DOHH2 (cell line): ENCODE measurements at regions not wholly inside any gene's neighbourhood (a gene's known extent, or its start where the extent isn't known, plus 50 kb on each side); places are given as distances from the start of the nearest gene placed in this dataset.

ENCODE experiments used
- EZH2phosphoT487 ChIP-seq: fragments of 200-600 bp; sonication (generic); IDR thresholded peaks from 2 replicates; pipeline ENCODE4 v1.6.1; 2017; ENCODE audit warnings: borderline replicate concordance, mild to moderate bottlenecking, antibody characterized with exemption, low read length, moderate library complexity, mixed read lengths
- TF ChIP-seq, protein P1 (sequence below): fragments of 200-600 bp; sonication (generic); IDR thresholded peaks from one replicate; pipeline ENCODE4 v1.5.1; 2014; ENCODE audit warnings: antibody characterized with exemption, mild to moderate bottlenecking, low read depth, low read length; ENCODE audit not compliant: poor library complexity, severe bottlenecking

- TF ChIP-seq, protein P1, sequence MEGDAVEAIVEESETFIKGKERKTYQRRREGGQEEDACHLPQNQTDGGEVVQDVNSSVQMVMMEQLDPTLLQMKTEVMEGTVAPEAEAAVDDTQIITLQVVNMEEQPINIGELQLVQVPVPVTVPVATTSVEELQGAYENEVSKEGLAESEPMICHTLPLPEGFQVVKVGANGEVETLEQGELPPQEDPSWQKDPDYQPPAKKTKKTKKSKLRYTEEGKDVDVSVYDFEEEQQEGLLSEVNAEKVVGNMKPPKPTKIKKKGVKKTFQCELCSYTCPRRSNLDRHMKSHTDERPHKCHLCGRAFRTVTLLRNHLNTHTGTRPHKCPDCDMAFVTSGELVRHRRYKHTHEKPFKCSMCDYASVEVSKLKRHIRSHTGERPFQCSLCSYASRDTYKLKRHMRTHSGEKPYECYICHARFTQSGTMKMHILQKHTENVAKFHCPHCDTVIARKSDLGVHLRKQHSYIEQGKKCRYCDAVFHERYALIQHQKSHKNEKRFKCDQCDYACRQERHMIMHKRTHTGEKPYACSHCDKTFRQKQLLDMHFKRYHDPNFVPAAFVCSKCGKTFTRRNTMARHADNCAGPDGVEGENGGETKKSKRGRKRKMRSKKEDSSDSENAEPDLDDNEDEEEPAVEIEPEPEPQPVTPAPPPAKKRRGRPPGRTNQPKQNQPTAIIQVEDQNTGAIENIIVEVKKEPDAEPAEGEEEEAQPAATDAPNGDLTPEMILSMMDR = no peak
- no peak for TF ChIP-seq EZH2phosphoT487
Measured at GRCh38 chr19:30978639-30979038, 370.6 kb downstream of the TSHZ3 start.
